GM19025 (cell line): ENCODE measurements at regions not wholly inside any gene's neighbourhood (a gene's known extent, or its start where the extent isn't known, plus 50 kb on each side); places are given as distances from the start of the nearest gene placed in this dataset.
"Not testable (repeated sequence)": the region's sequence is repeated elsewhere in the genome, so short reads cannot be mapped to it uniquely, and the experiment has no call there.

Experiments
- ATAC-seq: cut with Tn5 transposase; IDR thresholded peaks from one replicate; pipeline ENCODE4 v1.9.1; 2021; ENCODE audit warnings: mild to moderate bottlenecking, low read depth, moderate library complexity; ENCODE audit not compliant: unreplicated experiment

GRCh38 chr3:103825586-103825985, 1390.8 kb downstream of the ZPLD1 start:
- ATAC-seq: no peak

GRCh38 chr3:103829723-103830326, 1395.0 kb downstream of the ZPLD1 start:
- ATAC-seq: no peak

GRCh38 chr3:103847081-103848062, 1412.6 kb downstream of the ZPLD1 start:
- ATAC-seq: no peak

GRCh38 chr3:103851793-103852192, 1417.0 kb downstream of the ZPLD1 start:
- no peak for ATAC-seq

GRCh38 chr3:103862415-103862814, 1427.6 kb downstream of the ZPLD1 start:
- ATAC-seq: no peak

GRCh38 chr3:103863381-103863780, 1428.6 kb downstream of the ZPLD1 start:
- ATAC-seq: no peak

GRCh38 chr3:103866113-103866512, 1431.3 kb downstream of the ZPLD1 start:
- ATAC-seq: no peak

- no peak for ATAC-seq
Measured at GRCh38 chr3:103873021-103873420, 1438.2 kb downstream of the ZPLD1 start.

- ATAC-seq: no peak
Measured at GRCh38 chr3:103873897-103874545, 1439.2 kb downstream of the ZPLD1 start.

GRCh38 chr3:103881809-103882208, 1447.0 kb downstream of the ZPLD1 start:
- not testable (repeated sequence) for ATAC-seq

GRCh38 chr3:103889675-103890074, 1454.9 kb downstream of the ZPLD1 start:
- no peak for ATAC-seq

- no peak for ATAC-seq
Measured at GRCh38 chr3:103894162-103894822, 1459.5 kb downstream of the ZPLD1 start.

GRCh38 chr3:103899328-103899727, 1464.5 kb downstream of the ZPLD1 start:
- no peak for ATAC-seq

- no peak for ATAC-seq
Measured at GRCh38 chr3:103904991-103905390, 1461.7 kb upstream of the ALCAM start.

- ATAC-seq: no peak
Measured at GRCh38 chr3:103906304-103906703, 1460.4 kb upstream of the ALCAM start.

- ATAC-seq: no peak
Measured at GRCh38 chr3:103906808-103907207, 1459.9 kb upstream of the ALCAM start.

- ATAC-seq: no peak
Measured at GRCh38 chr3:103907567-103907966, 1459.1 kb upstream of the ALCAM start.

- ATAC-seq: no peak
Measured at GRCh38 chr3:103909395-103909794, 1457.3 kb upstream of the ALCAM start.

- ATAC-seq: no peak
Measured at GRCh38 chr3:103918336-103918735, 1448.4 kb upstream of the ALCAM start.

GRCh38 chr3:103919327-103919726, 1447.4 kb upstream of the ALCAM start:
- ATAC-seq: no peak

- no peak for ATAC-seq
Measured at GRCh38 chr3:103923907-103924306, 1442.8 kb upstream of the ALCAM start.
